GM21528 (cell line): ENCODE measurements at regions not wholly inside any gene's neighbourhood (a gene's known extent, or its start where the extent isn't known, plus 50 kb on each side); places are given as distances from the start of the nearest gene placed in this dataset.
"Not testable (repeated sequence)": the region's sequence is repeated elsewhere in the genome, so short reads cannot be mapped to it uniquely, and the experiment has no call there.

ENCODE experiments used
- ATAC-seq: cut with Tn5 transposase; IDR thresholded peaks from one replicate; pipeline ENCODE4 v1.9.1; 2021; ENCODE audit warnings: mild to moderate bottlenecking, moderate library complexity; ENCODE audit not compliant: unreplicated experiment, low FRiP score

DNA sequence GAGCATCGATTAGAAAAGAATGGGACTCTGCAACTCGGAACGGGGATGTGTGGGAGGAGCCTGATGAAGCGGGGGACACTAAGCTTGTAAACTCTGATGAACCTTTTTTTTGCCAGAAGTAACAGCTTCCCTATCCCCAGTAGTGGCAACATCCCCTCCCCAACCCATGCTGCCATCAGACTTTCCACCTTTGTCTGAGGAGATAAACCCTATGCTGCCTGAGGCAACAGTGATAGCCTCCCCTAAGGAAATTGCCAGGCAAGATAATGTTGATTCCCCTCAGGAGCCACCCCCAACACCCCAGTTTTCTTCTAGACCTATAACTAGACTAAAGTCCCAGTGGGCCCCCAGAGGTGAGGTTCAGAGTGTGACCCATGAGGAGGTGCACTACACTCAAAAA is 173.7 kb downstream of the AKR1D1 start:
- ATAC-seq, result no peak

DNA sequence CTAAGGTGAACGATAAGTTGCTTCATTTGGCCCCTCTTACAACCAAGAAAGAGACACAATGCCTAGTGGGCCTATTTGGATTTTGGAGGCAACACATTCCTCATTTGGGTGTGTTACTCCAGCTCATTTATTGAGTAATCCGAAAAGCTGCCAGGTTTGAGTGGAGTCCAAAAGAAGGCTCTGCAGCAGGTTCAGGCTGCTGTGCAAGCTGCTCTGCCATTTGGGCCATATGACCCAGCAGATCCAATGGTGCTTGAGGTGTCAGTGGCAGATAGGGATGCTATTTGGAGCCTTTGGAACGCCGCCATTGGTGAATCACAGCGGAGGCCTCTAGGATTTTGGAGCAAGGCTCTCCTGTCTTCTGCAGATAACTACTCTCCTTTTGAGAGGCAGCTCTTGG is 176.4 kb downstream of the AKR1D1 start:
- not testable (repeated sequence) for ATAC-seq

DNA sequence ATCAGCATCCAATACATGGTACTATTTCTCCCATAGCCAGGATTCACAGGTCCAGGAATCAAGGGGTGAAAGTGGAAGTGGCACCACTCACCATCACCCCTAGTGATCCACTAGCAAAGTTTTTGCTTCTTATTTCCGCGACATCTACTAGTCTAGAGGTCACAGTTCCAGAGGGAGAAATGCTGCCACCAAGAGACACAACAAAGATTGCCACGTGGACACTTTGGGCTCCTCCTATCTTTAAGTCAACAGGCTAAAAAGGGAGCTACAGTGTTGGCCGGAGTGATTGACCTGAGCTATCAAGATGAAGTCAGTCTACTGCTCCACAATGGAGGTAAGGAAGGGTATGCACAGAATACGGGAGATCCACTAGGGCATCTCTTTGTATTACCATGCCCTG is 178.2 kb downstream of the AKR1D1 start:
- ATAC-seq, result no peak

DNA sequence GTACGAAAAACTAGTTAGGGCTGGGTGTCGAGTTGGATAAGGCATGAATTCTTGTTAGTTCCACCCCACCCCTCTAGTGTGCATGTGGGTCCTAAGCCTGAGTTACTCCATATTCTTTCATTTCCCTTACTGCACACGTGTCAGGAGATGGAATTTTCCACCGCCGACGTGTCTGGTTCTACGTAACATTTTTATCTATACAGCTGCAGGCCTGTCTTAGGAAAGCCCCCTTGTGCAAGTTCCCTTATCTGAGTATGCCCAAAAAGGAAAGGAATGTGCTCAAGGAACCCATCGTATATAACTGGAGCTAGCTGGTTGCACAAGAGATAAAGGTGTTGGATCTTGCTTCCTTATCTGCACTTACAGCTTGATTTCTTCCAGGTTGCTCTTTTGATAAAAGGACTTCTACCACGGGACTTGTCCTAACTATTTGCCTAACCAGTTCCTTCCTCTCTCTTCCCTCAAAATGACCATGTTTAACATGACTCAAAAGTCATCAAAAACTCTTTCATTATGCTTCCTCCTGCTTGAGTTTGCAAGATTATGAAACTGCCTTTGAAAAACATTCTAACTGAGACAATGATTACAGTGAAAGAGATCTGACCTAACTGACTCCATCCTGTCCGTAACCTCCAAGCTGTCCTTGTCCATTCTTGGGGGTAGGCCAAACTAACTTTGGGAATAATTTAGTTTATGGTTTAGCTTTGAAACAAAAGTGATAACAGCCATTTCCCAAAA is 181.4 kb downstream of the AKR1D1 start:
- no peak for ATAC-seq

DNA sequence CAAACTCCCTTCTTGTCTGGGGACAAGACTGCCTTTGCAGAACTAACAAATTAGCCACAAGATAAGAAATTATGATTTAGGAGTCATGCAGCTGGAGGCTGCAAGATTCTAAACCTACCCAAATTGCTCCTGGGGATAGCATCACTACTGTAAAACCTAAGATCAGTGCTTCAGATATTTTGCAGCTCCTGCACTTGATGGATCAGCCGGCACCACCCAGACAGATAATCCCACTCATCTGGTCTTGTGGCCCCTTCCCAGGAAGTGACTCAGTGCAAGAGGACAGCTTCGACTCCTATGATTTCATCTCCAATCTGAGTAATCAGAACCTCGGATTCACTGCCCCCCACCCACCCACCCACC is 181.9 kb downstream of the AKR1D1 start:
- ATAC-seq, result no peak

DNA sequence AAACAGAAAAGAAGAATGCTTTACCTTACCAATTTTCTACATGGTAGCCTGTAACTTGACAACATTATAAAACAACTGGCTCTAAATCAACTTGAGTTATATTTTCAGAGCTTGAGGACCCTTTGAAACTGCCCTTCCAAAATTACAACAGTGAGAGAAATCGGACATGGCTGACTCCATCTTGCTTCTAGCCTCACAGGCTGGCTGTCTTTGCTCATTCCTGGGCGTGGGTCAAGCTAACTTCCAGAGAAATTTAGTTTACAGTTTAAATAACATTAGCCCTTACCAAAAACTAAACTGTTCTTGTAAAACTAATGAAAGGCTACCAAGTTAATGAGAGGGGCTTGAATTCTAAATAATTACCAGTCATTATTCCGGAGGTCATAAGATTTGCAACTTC is 183.4 kb downstream of the AKR1D1 start:
- no peak for ATAC-seq

DNA sequence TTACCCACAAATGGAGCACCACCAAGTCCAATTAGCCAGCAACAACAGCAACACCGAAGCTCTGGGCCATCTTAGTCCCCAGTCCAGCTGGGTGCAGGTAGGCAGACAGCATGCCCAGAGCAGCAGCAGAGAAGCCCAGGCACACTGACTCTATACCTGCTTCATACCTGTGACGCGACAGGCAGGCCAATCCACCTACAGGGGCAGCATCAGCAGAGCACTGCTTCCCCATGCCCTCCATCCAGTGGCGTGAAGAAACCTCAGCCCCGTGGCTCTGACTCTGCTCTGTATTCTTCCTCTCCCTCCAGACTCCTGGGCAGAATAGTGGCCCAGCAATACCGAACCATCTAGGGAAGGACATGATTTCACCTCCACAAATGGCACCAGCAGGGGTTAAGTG is 191.7 kb downstream of the AKR1D1 start:
- ATAC-seq, result no peak

DNA sequence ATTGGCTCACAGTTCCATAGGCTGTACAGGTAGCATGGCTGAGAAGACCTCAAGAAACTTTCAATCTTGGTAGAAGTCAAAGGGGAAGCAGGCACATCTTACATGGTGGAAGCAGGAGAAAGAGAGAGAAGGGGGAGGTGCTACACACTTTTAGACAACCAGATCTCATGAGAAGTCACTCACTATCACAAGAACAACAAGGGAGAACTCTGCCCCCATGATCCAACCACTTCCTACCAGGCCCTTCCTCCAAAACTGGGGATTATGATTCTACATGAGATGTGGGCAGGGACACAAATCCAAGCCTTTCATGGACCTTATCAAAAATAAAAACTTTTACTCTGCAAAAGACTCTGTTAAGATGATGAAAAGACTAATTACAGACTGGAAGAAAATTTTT is 183.2 kb upstream of the TRIM24 start:
- ATAC-seq, result no peak

DNA sequence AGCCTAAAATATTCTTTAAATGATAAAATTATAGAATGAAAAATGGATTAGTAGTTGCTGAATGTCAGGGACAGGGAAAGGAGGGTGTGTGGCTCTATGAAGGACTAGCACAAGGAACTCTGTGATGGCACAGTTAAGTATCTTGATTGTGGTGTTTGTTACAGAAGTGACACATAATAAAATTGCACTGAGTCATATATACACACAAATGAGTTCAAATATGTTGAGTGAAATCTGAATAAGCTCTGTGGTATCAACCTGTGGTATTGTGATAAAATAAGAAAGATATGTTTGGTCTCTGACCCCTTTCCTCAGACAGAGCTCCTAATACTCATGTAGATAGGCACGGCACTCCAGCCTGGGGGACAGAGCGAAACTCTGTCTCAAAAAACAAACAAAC is 181.5 kb upstream of the TRIM24 start:
- ATAC-seq, result no peak

DNA sequence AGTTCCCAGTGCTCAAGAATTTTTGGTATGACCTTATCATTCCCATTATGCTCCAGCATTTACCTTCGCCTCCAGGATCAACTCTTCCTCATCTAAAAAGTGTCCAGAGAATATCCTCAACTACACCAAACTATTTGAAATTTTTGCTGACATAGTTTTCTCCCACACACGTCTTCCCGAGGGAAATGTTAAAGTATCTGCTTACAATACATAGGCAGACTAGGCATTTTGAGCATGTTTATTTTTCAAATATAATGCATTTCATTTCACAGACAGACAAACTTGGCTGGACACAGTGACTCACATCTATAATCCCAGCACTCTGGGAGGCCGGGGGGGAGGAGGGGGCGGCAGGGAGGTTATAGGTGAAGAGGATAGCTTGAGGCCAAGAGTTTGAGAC is 177.1 kb upstream of the TRIM24 start:
- no peak for ATAC-seq

DNA sequence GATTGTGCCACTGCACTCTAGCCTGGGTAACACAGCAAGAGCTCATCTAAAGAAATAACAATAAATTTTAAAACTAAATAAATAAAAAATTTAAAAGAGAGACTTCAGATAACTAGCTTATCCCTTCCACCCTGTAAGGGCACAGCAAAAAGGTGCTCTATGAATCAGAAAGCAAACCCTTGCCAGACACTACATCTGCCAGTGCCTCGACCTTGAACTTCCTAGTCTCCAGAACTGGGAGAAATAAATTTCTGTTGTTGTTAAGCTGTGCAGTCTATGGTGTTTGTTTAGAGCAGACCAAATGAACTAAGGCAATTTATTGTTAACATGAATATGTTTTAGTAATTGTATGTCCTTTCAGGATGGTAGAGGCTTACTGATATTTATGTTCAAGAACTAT is 174.9 kb upstream of the TRIM24 start:
- no peak for ATAC-seq

DNA sequence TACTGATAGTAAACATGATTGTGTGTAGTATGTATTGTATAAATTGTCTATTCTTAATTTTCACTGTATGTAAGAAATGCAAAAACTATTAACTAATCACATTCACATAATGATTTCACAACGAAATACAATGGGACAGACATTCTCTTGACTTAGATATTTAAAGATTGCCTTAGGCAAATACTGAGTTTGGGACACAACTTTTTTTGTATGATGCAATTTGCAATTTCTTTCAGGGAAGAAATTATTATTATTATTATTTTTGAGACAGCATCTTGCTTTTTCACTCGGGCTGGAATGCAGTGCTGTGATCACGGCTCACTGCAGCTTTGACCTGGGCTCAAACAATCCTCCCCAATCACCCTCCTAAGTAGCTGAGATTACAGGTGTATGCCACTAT is 173.2 kb upstream of the TRIM24 start:
- no peak for ATAC-seq

DNA sequence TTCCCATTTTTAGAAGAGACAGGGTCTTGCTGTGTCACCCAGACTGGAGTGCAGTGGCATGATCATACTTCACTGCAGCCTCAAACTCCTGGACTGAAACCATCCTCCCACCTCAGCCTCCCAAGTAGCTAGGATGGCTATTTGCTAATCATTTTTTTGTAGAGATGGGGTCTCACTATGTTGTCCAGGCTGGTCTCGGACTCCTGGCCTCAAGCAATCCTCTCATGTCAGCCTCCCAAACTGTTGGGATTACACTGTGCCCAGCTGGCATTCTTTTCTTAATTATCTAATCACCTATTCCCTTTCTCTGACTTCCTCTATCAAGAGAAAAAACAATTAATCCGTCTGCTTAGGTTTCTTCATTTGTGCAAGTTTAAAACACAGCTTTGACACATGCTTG is 172.5 kb upstream of the TRIM24 start:
- no peak for ATAC-seq

DNA sequence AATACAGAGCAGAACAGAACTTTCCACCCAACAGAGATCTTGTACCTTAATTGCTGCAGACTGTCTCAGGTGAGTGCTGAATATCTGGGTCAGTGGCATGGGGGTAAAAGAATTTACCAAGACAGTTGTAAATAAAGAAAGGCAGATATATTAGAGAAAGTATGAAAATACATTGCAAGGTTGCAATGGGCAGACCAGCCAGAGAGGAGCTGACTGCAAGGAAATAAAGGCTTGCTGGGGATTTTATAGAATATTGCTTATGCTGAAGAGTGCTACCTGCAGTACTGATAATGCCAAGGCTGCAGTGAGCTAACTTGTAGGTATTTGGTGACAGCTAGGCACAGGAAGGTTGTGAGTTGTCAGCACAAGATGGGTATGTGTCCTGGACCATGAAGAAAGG is 171.0 kb upstream of the TRIM24 start:
- no peak for ATAC-seq

DNA sequence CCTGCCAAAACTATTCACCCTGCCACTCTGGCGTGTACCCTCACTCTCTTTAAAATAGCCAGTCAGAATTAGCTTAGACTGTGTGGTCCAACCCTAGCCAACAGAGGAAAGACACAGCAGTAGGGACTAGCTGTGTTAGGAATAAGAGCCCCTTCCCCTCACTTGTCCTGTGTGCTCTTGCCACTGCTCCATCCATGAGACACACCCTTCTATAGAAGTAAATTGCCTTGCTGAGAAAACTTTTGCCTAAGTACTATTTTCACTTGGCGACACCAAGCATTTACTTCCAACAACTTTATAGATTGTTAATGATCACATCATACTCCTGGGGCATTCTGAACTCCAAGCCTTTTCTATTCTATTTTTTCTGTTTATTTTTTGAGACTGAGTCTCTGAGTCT is 170.2 kb upstream of the TRIM24 start:
- ATAC-seq, result no peak

DNA sequence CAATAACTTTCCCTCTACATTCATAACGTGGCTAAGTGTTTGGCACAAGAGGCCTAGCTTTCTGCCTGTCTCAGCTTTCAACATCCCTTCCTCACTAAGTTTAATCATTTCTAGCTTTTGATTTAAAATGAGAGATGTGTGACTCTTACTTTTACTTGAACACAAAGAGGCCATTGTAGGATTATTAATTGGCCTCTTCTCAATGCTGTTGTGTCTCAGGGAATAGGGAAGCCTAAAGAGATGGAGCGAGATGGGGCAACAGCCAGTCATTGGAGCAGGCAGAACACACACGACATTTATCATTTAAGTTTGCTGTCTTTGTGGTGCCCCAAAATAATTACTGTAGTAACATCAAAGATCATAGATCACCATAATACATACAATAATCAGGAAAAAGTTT is 167.1 kb upstream of the TRIM24 start:
- no peak for ATAC-seq

DNA sequence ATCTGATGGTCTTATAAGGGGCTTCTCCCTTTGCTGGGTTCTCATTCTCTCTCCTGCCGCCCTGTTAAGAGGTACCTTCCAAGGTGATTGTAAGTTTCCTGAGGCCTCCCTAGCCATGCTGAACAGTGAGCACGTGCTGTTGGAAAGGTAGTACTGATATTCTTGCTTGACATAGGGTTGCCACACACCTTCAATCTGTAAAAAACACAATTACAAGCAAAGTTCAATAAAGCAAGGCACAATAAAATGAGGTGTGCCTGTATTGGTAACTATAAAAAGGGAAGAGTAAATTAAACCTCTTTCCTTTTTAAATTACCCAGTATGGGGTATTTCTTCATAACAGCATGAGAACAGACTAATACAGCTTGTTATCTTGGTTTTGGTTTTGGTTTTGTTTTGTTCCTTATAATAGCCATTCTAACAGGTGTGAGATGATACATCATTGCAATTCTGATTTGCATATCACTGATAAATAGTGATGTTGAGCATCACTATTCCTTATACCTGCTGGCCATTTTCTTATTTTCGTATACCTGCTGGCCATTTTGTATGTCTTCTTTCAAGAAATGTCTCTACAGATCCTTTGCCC is 164.9 kb upstream of the TRIM24 start:
- no peak for ATAC-seq

DNA sequence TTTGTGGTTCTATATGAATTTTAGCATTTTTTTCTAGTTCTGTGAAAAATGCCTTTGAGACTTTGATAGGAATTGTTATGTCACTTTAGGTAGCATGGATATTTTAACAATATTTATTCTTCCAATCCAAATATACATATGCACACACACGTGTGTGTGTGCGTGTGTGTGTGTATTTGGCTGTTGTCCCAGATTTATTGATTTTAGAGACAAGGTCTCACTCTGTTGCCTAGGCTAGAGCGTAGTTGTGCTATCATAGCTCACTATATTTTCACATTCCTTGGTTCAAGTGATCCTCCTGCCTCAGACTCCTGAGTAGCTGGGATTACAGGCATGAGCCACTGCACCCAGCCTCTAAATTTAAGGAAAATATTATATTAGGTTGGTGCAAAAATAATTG is 162.5 kb upstream of the TRIM24 start:
- no peak for ATAC-seq

DNA sequence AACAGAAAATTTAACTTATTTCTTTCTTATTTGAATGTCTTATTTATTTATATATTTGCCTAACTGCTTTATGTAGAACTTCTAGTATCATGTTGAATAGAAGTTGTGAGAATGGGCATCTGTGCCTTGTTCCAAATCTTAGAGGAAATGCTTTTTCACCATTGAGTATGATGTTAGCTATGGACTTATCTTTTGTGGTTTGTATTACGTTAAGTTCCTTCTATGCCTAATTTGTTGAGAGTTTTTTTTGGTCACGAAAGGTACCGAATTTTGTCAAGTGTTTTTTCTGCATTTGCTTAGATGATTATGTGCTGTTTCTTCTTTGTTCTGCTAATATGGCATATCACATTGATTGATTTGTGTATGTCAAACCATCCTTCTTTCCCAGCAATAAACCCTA is 161.0 kb upstream of the TRIM24 start:
- no peak for ATAC-seq

DNA sequence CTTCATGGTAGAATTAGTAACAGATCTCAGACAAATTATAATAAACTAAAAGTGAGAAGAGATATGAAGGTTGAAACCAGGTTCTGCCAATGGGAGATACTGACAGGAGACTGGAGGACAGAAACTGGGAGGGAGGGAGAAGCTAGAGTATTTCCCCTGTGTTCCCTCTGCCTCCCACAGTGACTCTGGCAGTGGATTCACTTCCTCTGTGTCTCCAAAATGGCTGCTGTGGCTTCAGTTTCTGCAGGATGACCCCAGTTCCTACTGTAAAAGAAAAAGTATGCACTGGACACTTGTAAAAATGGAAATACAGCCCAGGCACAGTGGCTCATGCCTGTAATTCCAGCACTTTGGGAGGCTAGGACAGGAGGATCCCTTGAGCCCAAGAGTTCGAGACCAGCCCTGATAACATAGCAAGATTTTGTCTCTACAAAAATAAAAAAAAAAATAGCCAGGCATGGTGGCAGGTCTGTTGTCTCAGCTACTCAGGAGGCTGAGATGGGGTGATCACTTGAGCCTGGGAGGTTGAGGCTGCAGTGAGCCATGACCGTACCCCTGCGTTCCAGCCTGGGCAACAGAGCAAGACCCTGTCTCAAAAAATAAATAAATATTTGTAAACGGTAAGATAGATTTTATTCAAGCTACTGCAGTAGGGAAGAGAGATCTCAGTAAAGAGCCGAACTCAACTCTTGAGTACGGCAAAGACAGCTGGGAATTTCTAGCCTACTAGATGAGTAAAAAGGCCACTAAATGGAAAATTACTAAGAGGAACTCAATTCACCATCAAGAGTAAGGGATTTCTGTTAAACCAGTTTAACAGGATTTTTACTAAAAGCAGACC is 156.6 kb upstream of the TRIM24 start:
- no peak for ATAC-seq

DNA sequence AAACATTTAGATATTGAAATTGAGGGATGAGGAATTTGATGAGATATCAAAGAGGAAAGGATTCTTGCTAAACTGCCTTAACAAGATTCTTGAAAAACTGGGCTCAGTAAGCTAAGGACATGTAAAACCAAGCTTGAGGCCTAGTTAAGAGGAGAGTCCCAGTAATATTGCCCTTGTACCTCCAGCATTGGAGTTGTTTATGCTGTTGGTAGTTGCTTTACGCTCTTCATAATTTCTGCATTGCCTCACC is 156.1 kb upstream of the TRIM24 start:
- no peak for ATAC-seq

DNA sequence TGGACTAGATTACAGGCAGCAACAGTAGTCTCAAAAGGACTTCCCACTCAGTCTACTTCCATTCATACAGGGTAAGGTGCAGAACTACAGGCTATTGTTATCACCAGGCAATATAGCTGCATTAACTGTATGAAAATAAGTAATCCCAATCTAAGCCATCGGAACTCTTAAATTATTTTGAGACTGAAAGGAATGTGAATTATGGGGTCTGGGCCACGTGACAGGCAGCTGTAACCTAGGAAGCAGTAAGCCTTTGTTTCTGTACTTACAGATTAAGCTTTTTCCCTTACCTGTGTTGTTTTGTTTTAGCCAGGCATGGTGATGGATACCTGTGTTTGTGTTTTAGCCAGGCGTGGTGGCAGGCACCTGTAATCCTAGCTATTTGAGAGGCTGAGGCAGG is 152.4 kb upstream of the TRIM24 start:
- no peak for ATAC-seq
